ENCODE measurements at regions not wholly inside any gene's neighbourhood (a gene's known extent, or its start where the extent isn't known, plus 50 kb on each side); places are given as distances from the start of the nearest gene placed in this dataset.

GRCh38 chr3:177396733-177397132 is 199.5 kb upstream of the TBL1XR1 start:
- TF ChIP-seq, protein P1, sequence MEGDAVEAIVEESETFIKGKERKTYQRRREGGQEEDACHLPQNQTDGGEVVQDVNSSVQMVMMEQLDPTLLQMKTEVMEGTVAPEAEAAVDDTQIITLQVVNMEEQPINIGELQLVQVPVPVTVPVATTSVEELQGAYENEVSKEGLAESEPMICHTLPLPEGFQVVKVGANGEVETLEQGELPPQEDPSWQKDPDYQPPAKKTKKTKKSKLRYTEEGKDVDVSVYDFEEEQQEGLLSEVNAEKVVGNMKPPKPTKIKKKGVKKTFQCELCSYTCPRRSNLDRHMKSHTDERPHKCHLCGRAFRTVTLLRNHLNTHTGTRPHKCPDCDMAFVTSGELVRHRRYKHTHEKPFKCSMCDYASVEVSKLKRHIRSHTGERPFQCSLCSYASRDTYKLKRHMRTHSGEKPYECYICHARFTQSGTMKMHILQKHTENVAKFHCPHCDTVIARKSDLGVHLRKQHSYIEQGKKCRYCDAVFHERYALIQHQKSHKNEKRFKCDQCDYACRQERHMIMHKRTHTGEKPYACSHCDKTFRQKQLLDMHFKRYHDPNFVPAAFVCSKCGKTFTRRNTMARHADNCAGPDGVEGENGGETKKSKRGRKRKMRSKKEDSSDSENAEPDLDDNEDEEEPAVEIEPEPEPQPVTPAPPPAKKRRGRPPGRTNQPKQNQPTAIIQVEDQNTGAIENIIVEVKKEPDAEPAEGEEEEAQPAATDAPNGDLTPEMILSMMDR (IDR thresholded peaks at IDR 0.05; ENCODE audit: low read length): no peak
- TF ChIP-seq EZH2 (optimal IDR thresholded peaks at IDR 0.05; ENCODE audit: low read depth, low read length): no peak
- TF ChIP-seq EZH2phosphoT487 (IDR thresholded peaks at IDR 0.05; ENCODE audit: low read length): no peak

Data from MM.1S (cell line).